NCI-H2227 (cell line): ENCODE measurements at regions not wholly inside any gene's neighbourhood (a gene's known extent, or its start where the extent isn't known, plus 50 kb on each side); places are given as distances from the start of the nearest gene placed in this dataset.
"Not testable (repeated sequence)": the region's sequence is repeated elsewhere in the genome, so short reads cannot be mapped to it uniquely, and the experiment has no call there.

Experiments
- DNase-seq: peaks from one replicate; lab custom pipeline; 2025; ENCODE audit not compliant: unreplicated experiment; lab: John Stamatoyannopoulos, UW

DNA sequence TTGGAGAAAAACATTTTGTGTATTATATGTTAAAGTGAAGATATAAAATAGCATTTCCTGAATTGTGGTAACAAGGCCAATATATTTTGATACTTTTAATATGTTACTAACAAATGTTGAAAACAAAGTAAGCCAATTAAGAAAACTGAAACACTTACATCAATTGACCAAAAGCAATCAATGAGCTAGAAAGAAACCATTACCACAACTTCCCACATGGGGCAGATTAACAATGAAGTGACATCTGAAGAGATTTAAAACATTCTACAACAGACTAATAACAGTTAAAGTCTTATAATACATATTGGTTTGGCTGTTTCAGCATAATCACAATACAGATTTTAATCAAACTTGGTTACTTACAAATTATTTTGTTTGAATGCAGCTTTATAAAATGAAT is 282.4 kb upstream of the NETO1 start:
- no peak for DNase-seq

DNA sequence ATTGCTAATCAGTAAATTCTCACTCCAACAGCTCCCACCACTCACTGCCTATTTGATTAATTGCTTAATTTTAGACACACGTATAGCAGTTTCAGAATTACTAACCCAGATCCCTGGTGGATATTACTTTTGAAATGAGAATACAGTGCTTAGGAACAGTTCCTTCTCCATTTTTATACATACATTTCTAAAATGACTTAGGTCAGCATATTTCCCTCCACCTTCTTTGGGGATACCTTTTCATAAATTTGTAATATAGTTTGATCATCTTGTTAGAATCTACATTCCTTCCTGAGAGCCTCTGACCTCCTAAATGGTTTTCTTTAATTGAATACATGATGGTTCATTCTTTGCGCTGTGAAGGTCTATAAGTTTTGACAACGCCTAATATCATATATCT is 279.8 kb upstream of the NETO1 start:
- DNase-seq: no peak

DNA sequence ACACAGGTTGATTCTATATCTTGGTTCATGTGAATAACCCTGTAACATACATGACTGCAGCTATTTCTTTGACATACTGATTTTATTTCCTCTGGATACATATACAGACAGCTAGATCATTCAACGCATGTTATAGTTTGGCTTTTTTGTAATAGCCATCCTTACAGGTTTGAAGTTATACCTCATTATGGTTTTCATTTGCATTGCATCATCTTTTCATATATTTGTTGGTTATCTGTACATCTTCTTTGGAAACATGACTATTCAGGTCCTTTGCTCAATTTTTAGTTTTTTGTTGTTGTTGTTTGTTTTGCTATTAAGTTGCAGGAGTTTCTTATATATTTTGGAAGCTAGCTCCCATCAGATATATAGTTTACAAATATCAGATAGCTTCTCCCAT is 276.2 kb upstream of the NETO1 start:
- no peak for DNase-seq

DNA sequence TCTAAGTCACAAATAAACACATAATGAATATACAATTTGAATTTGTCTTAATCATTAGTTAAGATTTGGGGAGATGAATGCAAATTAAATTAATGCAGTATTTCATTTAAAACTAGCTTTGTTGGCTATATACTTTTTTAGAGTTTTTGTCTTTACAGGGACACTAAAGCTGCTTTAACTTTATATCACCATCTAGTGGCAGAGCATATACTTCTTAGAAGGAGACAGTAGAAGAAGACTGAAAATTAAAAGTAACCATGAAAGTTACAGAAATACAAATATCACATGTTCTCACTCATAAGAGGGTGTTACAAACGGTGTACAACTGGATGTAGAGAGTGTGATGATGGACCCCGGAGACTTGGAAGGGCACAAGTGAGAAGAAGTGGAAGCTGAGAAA is 268.3 kb upstream of the NETO1 start:
- DNase-seq: no peak

DNA sequence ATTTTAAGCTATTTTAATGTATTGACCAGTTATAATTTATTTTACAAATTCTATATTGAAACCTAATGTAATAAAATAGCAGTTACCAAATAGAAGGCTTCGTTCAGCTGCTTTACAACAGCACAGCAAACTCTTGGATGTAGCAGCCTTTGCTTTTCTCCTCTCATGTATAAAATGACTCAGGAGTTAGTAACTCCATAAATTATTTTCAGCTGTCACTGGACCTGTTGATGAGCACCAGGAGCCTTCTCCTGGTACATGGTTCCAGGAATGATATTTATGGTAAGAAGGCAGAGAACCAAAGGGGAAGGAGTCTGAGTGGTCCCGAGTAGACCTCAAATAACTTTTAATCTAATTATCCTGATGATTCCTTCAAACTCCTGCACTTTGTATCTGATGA is 256.4 kb upstream of the NETO1 start:
- DNase-seq: no peak

DNA sequence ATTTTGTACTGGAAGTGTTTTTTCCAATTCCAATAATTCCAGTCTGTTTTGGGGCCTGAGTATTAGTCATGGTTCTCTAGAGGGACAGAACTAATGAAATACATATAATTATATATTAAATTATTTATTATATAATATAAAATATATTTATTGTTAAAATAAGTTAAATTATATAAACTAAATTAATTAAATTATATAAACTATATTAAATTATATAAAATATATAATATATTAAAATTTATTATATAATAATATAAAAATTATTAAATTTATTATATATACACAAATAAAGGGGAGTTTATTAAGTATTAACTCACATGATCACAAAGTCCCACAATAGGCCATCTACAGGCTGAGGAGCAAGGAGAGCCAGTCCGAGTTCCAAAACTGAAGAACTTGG is 253.4 kb upstream of the NETO1 start:
- no peak for DNase-seq

DNA sequence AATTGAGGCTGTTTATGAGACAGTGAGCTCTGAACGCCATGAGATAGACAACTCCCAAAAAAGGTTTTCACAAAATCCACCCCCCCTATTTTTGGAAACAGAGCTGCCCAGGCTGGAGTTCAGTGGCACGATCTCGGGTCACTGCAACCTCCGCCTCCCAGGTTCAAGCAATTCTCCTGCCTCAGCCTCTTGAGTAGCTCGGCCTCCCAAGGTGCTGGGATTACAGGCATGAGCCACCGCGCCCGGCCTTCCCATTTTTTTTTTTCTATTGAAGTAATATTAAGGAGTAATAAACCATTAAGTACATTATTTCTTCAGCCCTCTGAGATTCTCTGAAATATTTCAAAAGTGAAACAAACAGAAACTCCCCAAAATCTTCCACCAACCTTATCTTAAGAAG is 252.8 kb upstream of the NETO1 start:
- no peak for DNase-seq

DNA sequence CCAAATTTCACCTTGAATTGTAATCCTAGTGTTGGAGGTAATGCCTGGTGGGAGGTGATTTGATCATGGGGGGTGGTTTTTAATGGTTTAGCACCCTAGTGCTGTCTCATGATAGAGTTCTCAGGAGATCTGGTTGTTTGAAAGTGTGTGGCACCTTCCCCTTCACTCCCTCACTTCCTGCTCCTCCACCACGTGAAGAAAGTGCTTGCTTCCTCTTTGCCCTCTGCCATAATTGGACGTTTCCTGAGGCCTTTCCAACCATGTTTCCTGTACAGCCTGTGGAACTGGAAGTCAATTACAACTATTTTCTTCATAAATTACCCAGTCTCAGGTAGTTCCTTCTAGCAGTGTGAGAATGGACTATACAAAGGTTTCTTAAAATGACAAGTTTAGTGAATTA is 251.8 kb upstream of the NETO1 start:
- no peak for DNase-seq

DNA sequence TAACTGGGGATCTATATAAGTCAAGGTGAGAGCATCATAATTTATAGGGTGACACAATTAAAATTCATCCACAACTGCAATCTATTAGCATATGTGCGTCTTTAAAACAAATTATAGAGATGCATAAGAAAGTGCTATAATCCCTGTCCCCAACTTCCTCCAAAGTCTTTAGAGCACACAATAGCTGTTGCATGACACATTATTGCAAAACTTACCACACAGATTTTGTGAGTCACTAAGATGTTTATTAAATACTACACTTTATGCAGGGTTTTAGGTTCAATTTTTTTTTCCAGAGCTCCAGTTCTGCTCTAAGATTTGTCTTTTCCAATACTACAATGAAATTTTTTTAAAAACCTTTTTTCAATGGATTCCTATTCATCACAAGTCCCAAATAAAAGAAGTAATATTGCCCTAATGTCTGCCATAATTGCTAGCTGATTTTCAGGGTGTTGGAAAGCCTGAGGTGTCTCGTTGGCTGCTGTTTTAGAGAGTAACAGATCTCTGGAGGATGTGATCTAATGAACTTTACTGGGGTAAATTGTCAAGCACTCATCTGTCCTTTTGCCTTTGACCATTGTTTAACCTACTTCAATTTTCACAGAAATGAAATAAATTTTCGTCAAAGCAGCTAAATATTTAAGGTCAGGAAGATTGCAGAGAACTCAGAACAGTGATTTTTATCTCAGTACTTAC is 250.5 kb upstream of the NETO1 start:
- no peak for DNase-seq

DNA sequence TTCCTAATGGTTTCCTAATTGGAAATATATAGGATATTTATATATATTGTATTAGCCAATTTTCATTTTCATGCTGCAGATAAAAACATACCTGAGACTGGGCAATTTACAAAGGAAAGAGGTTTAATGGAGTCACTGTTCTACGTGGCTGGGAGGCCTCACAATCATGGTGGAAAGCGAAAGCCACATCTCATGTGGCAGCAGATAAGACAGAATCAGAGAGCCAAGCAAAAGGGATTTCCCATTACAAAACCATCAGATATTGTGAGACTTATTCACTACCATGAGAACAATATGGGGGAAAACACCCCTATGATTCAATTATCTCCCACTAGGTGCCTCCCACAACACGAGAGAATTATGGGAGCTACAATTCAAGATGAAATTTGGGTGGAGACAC is 242.5 kb upstream of the NETO1 start:
- no peak for DNase-seq

DNA sequence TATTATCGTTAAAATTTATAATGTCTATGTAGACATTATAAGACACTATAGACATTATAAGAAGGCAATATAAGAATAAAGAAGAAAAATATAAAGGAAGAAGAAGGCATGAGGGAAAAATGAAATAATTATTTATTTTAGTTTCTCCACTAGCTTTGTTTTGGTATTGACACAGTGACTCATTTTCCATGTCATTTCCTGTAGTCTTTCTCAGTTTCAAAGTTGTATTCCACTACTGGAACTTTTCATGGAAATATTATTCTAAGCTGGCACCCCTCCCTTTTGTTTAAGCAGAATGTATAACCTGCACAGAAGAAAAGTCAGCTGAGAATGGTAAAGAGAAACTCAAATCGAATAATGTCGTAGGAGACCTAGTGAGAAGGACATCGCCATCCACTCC is 234.2 kb upstream of the NETO1 start:
- DNase-seq: no peak

DNA sequence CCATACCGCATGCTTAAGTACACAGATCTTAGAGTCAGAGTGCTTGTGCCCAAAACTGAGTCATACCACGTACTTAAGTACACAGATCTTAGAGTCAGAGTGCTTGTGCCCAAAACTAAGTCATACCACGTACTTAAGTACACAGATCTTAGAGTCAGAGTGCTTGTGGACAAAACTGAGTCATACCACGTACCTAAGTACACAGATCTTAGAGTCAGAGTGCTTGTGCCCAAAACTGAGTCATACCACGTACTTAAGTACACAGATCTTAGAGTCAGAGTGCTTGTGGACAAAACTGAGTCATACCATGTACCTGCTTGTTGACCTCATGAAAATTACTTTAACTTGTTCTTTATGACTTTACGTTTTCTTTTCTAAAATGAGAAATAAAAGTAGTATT is 233.7 kb upstream of the NETO1 start:
- not testable (repeated sequence) for DNase-seq

DNA sequence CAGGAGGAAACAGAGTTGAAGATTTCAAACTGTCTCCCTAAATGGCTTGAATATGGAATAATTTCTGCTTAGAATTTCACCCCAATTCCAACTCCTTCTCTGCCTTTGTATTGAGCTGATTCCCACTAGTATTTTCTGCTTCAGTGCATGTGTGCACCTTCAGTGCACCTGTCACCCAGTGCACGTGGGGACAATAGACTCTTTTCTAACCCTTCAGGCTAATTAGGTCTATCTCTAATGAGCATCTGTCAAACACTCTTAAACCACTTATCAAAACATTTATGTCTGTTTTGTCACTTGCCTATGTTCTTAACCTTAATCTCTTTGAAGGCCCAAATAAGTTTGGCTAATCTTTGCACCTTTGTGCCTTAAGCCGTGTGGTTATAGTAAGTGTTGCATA is 232.0 kb upstream of the NETO1 start:
- DNase-seq: no peak

DNA sequence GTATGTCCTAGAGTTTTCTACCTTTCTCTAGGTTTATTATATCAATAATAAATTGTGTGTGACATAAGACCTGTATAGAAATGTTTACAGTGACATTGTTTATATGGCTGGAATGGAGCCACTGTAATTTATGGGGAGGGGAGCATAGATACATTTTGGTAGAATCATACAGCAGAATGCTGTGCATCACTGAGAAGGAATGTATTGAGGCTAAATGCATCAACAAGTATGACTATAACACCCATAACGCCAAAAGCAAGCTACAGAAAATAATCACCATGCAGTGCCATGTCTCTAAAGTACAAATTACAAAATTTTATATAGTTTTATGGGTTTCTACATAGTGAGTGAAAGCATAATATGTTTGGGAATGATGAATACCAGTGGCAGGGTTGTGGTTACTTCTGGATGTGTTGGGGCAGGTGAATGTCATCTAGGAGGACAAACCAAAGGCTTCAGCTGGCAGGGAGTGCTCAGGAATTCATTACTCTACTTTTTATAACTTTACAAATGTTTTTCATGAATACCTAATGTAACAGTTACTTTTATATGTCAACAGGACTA is 226.0 kb upstream of the NETO1 start:
- no peak for DNase-seq

DNA sequence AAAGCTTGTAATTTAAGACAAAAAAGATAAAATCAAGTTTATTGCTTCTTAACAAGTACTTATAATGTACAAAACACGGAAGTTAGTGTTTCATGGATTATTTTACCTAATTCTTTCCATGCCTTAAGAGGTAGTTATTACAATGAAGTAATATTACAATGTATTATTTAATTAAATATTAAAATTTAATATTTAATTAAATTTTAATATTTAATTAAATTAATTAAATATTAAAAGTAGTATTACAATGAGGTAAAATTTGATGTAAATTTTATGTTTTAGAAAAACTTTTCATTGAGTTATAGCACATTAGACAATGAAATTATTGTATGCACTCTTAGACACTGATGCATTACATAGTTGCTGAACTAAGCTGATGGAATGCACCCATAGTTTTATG is 220.7 kb upstream of the NETO1 start:
- no peak for DNase-seq

DNA sequence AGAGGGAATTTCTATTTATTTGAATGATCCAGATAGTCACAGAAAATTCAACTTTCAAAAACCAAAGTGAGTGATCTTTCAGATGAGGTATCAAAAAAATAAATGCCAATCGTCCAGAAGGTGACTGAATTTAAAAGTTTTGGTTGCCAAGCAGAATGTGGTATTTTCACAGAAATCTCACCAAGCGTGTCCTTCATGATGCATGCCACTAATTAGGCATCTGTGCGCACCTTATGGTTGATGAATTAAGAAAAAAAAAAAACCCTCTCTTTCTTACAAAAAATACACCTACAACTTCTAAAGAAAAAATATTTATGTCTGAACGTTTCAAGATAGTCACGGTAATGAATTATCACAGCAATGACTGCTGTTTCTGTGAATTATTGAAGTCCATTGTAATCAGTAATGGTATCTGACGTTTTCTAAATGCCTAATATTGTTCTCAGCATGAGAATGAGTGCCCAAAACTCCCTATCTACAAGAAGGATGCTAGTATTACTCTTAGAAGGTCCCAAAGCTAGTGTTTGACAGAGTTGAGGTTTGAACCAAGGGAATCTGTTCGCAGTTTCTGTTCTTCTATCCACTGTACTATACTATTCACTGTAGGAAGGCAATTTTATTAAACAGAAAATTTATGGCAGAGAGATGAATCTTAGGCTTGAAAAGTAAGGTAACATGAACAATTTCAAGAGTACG is 219.6 kb upstream of the NETO1 start:
- no peak for DNase-seq

DNA sequence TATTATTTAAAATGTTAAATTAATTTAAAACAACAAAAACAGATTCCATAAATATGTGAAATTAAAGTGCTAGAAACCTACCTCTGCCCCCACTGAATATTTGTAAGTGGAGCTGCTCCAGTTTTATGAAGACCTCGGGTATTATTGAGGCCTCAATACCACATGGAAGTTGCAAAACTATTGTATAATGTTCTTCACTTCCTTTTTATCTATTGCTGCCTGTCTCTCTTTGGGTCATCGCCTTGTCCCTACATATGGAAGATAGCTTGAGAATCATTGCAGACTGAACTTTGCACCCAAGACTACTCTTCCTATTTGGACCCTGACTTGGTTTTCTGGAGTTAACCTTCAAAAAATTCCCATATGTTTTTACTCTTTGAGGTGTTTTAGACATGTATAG is 212.1 kb upstream of the NETO1 start:
- DNase-seq: no peak

DNA sequence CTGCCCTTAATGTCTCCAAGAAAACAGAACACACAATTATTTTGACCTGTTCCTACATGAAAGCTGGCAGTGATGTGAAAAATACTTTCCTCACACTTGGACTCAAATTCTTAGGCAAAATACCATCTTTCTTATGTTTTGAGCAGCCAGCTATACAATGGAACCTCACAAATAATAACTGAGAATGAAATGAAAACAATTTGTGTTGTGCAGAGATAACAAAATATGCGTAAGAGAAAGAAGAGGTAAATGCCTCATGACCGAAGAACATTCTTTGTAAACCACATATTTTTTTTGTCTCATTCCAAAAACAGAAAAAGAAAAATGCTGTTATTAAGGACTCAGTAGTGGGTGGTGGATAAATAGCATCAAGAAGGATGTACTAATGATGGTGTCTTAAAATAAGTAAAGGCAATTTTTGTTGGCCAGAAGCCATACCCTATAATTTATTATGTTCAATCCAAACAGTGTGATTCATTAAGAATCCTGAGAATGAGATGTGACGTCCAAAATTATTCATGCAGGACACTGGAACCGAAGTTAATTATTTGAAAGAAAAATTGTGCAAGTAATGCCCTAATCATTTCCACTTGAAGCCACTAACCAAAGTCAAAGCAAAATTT is 193.0 kb upstream of the NETO1 start:
- DNase-seq: no peak

DNA sequence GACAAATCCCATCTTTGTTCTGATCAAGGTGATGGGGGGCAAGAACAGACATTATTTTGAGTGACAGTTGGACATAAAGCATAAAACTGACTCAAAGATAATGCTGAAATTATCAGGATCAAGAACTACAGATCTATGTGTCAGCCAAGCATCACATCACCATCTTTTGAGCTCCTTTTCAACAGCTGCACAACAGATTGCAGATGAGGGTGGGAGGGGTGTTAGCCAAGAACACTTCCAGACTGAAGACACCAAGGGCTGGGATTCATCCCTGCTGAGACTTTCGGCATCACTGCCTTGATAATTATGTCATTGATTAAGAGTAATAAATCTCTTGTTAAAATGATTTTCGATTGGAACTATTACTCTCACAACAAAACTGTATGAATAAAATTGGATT is 191.5 kb upstream of the NETO1 start:
- no peak for DNase-seq

DNA sequence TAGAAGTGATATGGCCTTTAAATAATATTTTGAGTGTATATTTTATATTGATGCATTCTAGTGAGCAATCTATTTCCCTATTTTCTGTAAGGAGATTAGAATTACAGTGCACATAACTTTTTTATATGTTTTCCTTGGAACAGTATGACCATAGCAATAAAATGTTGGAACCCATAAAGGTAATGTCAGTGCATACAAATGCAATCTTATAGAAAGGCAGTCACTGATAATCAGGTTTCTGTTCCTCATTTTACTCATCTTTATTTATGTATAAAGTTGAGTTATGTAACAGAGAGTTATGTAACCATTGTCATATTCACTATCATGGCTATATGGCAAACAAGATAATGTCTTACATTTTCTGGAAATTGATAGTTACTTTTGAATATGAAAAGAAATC is 179.9 kb upstream of the NETO1 start:
- no peak for DNase-seq

DNA sequence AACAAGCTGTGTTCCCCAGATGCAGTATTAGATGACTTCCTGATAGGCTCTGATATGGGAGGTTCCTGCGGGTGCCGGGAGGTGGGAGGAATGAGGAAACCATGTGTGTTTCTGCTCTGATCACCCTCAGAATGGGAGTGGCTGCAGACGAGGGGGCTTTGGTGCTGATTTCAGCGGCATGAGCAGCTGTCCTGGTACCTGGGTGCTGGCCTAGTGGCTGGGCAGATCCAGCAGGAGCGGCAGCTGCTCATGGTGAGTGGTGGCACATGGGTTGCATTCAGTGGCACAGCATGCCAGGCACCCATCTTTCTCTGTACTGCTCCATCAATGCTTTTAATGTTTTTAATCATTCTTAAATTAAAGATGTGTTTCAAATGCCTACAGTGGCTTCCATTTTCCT is 177.2 kb upstream of the NETO1 start:
- no peak for DNase-seq

DNA sequence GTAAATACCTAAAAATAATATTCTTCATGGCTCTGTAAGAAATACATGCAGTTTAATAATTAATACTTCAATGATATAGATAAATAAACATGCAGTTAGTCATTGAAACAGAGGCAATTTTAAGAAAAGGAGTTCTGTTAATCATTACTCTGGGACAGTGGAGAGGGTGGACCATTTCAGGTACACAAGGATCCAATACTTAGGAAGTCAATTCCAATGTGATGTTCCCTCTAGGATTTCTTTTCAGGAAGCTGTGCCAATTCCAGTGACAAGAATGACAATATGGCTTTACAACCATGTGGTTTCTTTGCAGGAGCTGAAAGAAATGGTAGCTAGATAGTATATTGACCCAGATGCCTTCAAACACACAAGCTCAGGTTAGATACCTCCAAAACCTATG is 175.8 kb upstream of the NETO1 start:
- DNase-seq: no peak
